Thyroid gland (tissue), 4 donors: ENCODE measurements at regions not wholly inside any gene's neighbourhood (a gene's known extent, or its start where the extent isn't known, plus 50 kb on each side); places are given as distances from the start of the nearest gene placed in this dataset.
"Not testable (repeated sequence)": the region's sequence is repeated elsewhere in the genome, so short reads cannot be mapped to it uniquely, and the experiment has no call there.

ENCODE experiments used
- POLR2A ChIP-seq, 2 donors: fragments of 450-650 bp; IDR thresholded peaks; one replicate each; pipeline ENCODE4 v1.6.1; 2017; ENCODE audit warnings: antibody characterized with exemption in 2 of 2, mild to moderate bottlenecking in 2 of 2, moderate library complexity in 1 of 2
- TF ChIP-seq, protein P1 (sequence below), 6 experiments: fragments of 200-600 bp in 3 of 6; fragments of 450-650 bp in 3 of 6; sonication (generic) in 3 of 6; IDR thresholded peaks; one replicate each; pipeline ENCODE4 v1.5.1; 2016 to 2019; ENCODE audit warnings: antibody characterized with exemption in 6 of 6, mild to moderate bottlenecking in 2 of 6, inconsistent platforms in 1 of 6, moderate library complexity in 1 of 6

DNA sequence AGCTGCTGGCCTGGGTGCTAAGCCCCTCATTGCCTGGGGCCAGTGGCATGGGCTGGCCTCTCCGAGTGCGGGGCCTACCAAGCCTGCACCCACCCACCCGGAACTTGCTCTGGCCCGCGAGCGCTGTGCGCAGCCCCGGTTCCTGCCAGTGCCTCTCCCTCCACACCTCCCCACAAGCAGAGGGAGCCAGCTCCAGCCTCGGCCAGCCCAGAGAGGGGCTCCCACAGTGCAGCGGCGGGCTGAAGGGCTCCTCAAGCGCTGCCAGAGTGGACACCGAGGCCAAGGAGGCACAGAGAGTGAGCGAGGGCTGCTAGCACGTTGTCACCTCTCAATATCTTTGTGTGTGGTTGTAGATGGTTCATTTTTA lies 74.8 kb upstream of the ATP1A1 start:
- TF ChIP-seq, protein P1, sequence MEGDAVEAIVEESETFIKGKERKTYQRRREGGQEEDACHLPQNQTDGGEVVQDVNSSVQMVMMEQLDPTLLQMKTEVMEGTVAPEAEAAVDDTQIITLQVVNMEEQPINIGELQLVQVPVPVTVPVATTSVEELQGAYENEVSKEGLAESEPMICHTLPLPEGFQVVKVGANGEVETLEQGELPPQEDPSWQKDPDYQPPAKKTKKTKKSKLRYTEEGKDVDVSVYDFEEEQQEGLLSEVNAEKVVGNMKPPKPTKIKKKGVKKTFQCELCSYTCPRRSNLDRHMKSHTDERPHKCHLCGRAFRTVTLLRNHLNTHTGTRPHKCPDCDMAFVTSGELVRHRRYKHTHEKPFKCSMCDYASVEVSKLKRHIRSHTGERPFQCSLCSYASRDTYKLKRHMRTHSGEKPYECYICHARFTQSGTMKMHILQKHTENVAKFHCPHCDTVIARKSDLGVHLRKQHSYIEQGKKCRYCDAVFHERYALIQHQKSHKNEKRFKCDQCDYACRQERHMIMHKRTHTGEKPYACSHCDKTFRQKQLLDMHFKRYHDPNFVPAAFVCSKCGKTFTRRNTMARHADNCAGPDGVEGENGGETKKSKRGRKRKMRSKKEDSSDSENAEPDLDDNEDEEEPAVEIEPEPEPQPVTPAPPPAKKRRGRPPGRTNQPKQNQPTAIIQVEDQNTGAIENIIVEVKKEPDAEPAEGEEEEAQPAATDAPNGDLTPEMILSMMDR (IDR thresholded peaks at IDR 0.05) = not testable (repeated sequence)
- not testable (repeated sequence) for TF ChIP-seq POLR2A (IDR thresholded peaks at IDR 0.05)
